ENCODE measurements at regions not wholly inside any gene's neighbourhood (a gene's known extent, or its start where the extent isn't known, plus 50 kb on each side); places are given as distances from the start of the nearest gene placed in this dataset.

DNA sequence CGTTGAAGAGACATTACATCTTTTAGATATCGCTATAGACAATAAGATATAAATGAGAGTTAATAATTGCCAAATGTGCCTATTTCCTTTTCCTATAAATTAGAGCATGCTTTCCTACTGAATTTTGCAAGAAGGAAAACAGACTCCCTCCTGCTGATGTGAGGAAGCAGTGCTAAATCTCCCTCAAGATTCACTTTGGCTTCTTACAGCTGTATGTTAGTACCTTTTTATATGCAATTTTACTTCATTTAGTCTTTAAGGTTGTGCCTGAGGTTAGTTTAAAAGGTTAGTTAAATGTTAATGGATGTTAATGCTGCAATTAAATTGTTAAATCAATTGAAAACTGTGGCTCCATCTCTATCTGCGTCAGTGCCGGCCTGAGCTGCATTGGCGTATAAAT is 728.8 kb downstream of the NR2F2 start:
- peaks cover 5% of the 10 kb centered on the region for H3K36me3 Mint-ChIP-seq (ENCODE audit: low read depth)
- H3K4me3 Mint-ChIP-seq, result no peak overlapping the region
- TF ChIP-seq, protein P1, sequence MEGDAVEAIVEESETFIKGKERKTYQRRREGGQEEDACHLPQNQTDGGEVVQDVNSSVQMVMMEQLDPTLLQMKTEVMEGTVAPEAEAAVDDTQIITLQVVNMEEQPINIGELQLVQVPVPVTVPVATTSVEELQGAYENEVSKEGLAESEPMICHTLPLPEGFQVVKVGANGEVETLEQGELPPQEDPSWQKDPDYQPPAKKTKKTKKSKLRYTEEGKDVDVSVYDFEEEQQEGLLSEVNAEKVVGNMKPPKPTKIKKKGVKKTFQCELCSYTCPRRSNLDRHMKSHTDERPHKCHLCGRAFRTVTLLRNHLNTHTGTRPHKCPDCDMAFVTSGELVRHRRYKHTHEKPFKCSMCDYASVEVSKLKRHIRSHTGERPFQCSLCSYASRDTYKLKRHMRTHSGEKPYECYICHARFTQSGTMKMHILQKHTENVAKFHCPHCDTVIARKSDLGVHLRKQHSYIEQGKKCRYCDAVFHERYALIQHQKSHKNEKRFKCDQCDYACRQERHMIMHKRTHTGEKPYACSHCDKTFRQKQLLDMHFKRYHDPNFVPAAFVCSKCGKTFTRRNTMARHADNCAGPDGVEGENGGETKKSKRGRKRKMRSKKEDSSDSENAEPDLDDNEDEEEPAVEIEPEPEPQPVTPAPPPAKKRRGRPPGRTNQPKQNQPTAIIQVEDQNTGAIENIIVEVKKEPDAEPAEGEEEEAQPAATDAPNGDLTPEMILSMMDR (IDR thresholded peaks at IDR 0.05), result no peak
- peaks cover 7% of the 10 kb centered on the region for H3K27me3 Mint-ChIP-seq (ENCODE audit: low read depth, poor library complexity)
- no peak overlapping the region for H3K27ac Mint-ChIP-seq
- no peak for DNase-seq
- H3K9me3 Mint-ChIP-seq, result peaks cover 6% of the 10 kb centered on the region
- peaks cover 44% of the 10 kb centered on the region for H3K4me1 Mint-ChIP-seq

- Mint-ChIP-seq H3K36me3 (ENCODE audit: low read depth) (peaks cover 5% of the 10 kb centered on the region), H3K4me1 (peaks cover 44% of the 10 kb centered on the region), H3K9me3 (peaks cover 11% of the 10 kb centered on the region), H3K4me3 (no peak overlapping the region), H3K27me3 (ENCODE audit: low read depth, poor library complexity) (peaks cover 6% of the 10 kb centered on the region), H3K27ac (peak overlapping the region; percentile 71)
- TF ChIP-seq, protein P1 (IDR thresholded peaks at IDR 0.05), result no peak
- no peak for DNase-seq
Measured at GRCh38 chr15:97061392-97061791, 730.9 kb downstream of the NR2F2 start.

DNA sequence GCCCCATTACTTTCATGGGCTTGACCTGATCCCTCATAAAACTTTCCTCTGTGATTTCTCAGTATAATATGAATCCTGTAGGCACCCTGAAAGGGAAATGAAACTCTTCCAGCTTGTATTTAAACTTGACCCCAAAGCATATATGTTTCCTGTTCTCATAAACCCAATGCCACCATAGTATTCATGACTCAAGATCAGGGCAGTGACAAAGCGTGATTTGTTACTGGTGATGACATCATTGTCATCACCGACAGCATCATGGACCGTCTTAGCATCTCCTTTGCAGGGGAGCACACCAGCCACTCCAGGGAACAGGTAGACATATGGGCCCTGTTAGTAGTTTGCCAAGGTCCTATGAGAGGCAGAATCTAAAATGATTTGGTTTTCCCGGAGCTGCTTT is 741.2 kb downstream of the NR2F2 start:
- DNase-seq, result no peak
- Mint-ChIP-seq H3K4me1 (peaks cover 19% of the 10 kb centered on the region), H3K27ac (no peak overlapping the region), H3K27me3 (ENCODE audit: low read depth, poor library complexity) (peaks cover 4% of the 10 kb centered on the region), H3K9me3 (peaks cover 25% of the 10 kb centered on the region), H3K36me3 (ENCODE audit: low read depth) (peaks cover 10% of the 10 kb centered on the region), H3K4me3 (no peak overlapping the region)
- TF ChIP-seq, protein P1 (IDR thresholded peaks at IDR 0.05), result no peak

- Mint-ChIP-seq H3K27me3 (ENCODE audit: low read depth, poor library complexity) (peaks cover 8% of the 10 kb centered on the region), H3K4me3 (no peak overlapping the region), H3K4me1 (peaks cover 23% of the 10 kb centered on the region), H3K36me3 (ENCODE audit: low read depth) (peaks cover 10% of the 10 kb centered on the region), H3K9me3 (peaks cover 25% of the 10 kb centered on the region), H3K27ac (peak overlapping the region; percentile 95)
- TF ChIP-seq, protein P1 (IDR thresholded peaks at IDR 0.05), result no peak
- DNase-seq, result no peak
Measured at GRCh38 chr15:97072545-97072944, 742.0 kb downstream of the NR2F2 start.

DNA sequence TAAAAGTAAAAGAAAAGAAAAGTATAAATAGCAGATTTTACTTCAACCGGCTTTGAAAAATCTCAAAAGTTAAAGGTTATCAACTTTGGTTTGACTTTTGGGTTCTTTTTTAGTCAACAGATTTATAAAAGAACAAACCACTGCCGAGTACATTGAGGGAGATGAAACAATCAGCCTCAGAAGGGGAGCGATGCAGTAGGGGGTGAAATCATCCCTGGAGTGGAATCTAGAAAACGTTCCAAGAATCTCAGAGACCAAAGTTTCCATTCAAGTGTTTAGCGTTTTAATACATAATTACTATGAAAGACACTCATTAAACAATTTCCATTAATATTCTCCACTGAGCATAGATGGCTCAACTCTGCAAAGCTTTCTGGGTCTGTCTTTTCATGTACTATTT is 745.5 kb downstream of the NR2F2 start:
- no peak for DNase-seq
- Mint-ChIP-seq H3K9me3 (peaks cover 11% of the 10 kb centered on the region), H3K4me3 (no peak overlapping the region), H3K36me3 (ENCODE audit: low read depth) (peaks cover 7% of the 10 kb centered on the region), H3K27me3 (ENCODE audit: low read depth, poor library complexity) (peaks cover 7% of the 10 kb centered on the region), H3K27ac (no peak overlapping the region), H3K4me1 (peaks cover 52% of the 10 kb centered on the region)
- TF ChIP-seq, protein P1 (IDR thresholded peaks at IDR 0.05), result no peak

DNA sequence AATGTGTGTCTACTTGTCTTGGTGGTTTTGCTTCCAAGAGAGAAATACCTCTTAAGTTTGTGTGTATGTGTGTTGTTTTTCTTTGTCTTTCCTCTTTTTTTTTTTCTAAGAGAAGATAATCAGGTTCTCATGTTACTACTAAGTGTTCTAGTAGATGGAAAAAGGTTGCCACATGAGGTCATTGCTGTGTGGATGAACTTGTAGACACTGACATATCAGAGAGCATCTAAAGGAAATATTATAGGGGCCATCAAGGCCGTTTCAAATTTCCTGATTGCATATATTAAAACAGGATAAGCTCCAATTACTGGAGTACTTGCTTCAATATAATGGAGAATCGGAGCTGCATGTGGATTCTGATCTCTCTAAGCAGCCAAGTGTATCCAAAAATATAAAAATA is 747.5 kb downstream of the NR2F2 start:
- no peak for DNase-seq
- Mint-ChIP-seq H3K36me3 (ENCODE audit: low read depth) (peaks cover 7% of the 10 kb centered on the region), H3K4me3 (peak overlapping the region; percentile 41), H3K9me3 (peaks cover 11% of the 10 kb centered on the region), H3K27me3 (ENCODE audit: low read depth, poor library complexity) (peaks cover 7% of the 10 kb centered on the region), H3K27ac (peak overlapping the region; percentile 68), H3K4me1 (peaks cover 54% of the 10 kb centered on the region)
- TF ChIP-seq, protein P1 (IDR thresholded peaks at IDR 0.05), result no peak
